A549 (cell line): ENCODE measurements at regions not wholly inside any gene's neighbourhood (a gene's known extent, or its start where the extent isn't known, plus 50 kb on each side); places are given as distances from the start of the nearest gene placed in this dataset.

Experiments used
- ATAC-seq, 2 experiments: fragments of 200-7000 bp in 1 of 2; fragments of >200 bp in 1 of 2; cut with Nextera tagmentation in 1 of 2; cut with Tn5 transposase in 1 of 2; 3 replicates each; pipeline versions ENCODE4 v1.8.0 to v1.9.1; 2018 to 2020; ENCODE audit warnings: mild to moderate bottlenecking in 1 of 2, moderate library complexity in 1 of 2
- CTCF ChIA-PET: fragments of 300-600 bp; sonication (Branson Sonifier 250); formaldehyde crosslinking; extraction: SDS; loops from one replicate; lab custom pipeline; 2021; ENCODE audit warnings: antibody characterized with exemption, inconsistent platforms; lab: Yijun Ruan, JAX
- POLR2A ChIA-PET: fragments of 350-600 bp; formaldehyde crosslinking; extraction: SDS; loops from one replicate; lab custom pipeline; 2021; ENCODE audit warnings: antibody characterized with exemption, inconsistent platforms; lab: Yijun Ruan, JAX
- DNase-seq, 2 experiments: peaks; one replicate each; pipeline versions ENCODE4 v3.0.0 to v3.0.0-alpha.2; 2011 to 2016; ENCODE audit warnings: low read depth in 1 of 2, low spot score in 1 of 2
- FAIRE-seq: peaks from 2 replicates; lab custom pipeline; 2011; peaks lifted over from hg19 to GRCh38; lab: Jason Lieb, UNC
- H3K27ac ChIP-seq, 2 experiments: fragments of >200 bp; sonication (Bioruptor Twin); formaldehyde crosslinking; 3 replicates each; pipeline ENCODE4 v1.5.1; 2016 to 2017
- H3K4me1 ChIP-seq: fragments of >200 bp; sonication (Bioruptor Twin); formaldehyde crosslinking; 3 replicates; pipeline ENCODE4 v1.6.1; 2016
- H3K4me2 ChIP-seq: fragments of >200 bp; sonication (Bioruptor Twin); formaldehyde crosslinking; 3 replicates; pipeline ENCODE4 v1.6.1; 2016
- H3K4me3 ChIP-seq: fragments of >200 bp; sonication (Bioruptor Twin); formaldehyde crosslinking; 3 replicates; pipeline ENCODE4 v1.5.1; 2016
- H3K9me3 ChIP-seq: fragments of >200 bp; sonication (Bioruptor Twin); formaldehyde crosslinking; 3 replicates; pipeline ENCODE4 v1.6.1; 2016
- BCL3 ChIP-seq: fragments of >200 bp; sonication (Bioruptor Twin); formaldehyde crosslinking; IDR thresholded peaks from 3 replicates; pipeline ENCODE4 v1.6.1; 2016
- CBX8 ChIP-seq: fragments of 200-600 bp; sonication (generic); IDR thresholded peaks from 2 replicates; pipeline ENCODE4 v1.6.1; 2016
- CHD2 ChIP-seq: fragments of 150-350 bp; IDR thresholded peaks from 2 replicates; pipeline ENCODE4 v1.6.1; 2014; ENCODE audit warnings: low read length; ENCODE audit not compliant: partially characterized antibody
- E2F6 ChIP-seq: IDR thresholded peaks from 2 replicates; pipeline ENCODE4 v1.6.1; 2012; ENCODE audit warnings: low read depth, borderline replicate concordance
- EHF ChIP-seq: fragments of 250-450 bp; sonication (Bioruptor Pico); IDR thresholded peaks from 2 replicates; pipeline ENCODE4 v1.5.0; 2020; ENCODE audit warnings: mild to moderate bottlenecking
- EHMT2 ChIP-seq: fragments of 200-600 bp; sonication (generic); IDR thresholded peaks from 2 replicates; pipeline ENCODE4 v1.6.1; 2016; ENCODE audit warnings: antibody characterized with exemption, low read depth, mild to moderate bottlenecking, moderate library complexity
- EP300 ChIP-seq, 2 experiments: fragments of >200 bp; sonication (Bioruptor Twin); formaldehyde crosslinking; IDR thresholded peaks; 2 replicates in 1 of 2; 3 replicates in 1 of 2; pipeline ENCODE4 v1.6.1; 2016 to 2017
- ESRRA ChIP-seq: fragments of 150-350 bp; IDR thresholded peaks from 2 replicates; pipeline ENCODE4 v1.6.1; 2014; ENCODE audit warnings: mild to moderate bottlenecking, low read length, borderline replicate concordance
- FOSL2 ChIP-seq, 2 experiments: fragments of 450-650 bp in 1 of 2; fragments of >200 bp in 1 of 2; sonication (Bioruptor Twin) in 1 of 2; formaldehyde crosslinking; IDR thresholded peaks; 2 replicates each; pipeline versions ENCODE4 v1.5.0 to v1.6.1; 2016 to 2020; ENCODE audit warnings: mild to moderate bottlenecking in 1 of 2, moderate library complexity in 1 of 2
- GATA3 ChIP-seq: IDR thresholded peaks from 2 replicates; pipeline ENCODE4 v1.6.1; 2012; ENCODE audit warnings: borderline replicate concordance
- HDAC2 ChIP-seq: fragments of 200-600 bp; sonication (generic); IDR thresholded peaks from 2 replicates; pipeline ENCODE4 v1.6.1; 2016
- HES2 ChIP-seq: fragments of >200 bp; sonication (Bioruptor Twin); formaldehyde crosslinking; IDR thresholded peaks from 2 replicates; pipeline ENCODE4 v1.6.1; 2016
- HOXA7 ChIP-seq: fragments of 250-450 bp; sonication (Bioruptor Pico); IDR thresholded peaks from 2 replicates; pipeline ENCODE4 v1.5.0; 2020; ENCODE audit warnings: mild to moderate bottlenecking, moderate library complexity
- HOXB13 ChIP-seq: fragments of 250-450 bp; sonication (Bioruptor Pico); IDR thresholded peaks from 2 replicates; pipeline ENCODE4 v1.5.0; 2020; ENCODE audit warnings: low read depth, mild to moderate bottlenecking, moderate library complexity
- HOXB5 ChIP-seq: fragments of 250-450 bp; sonication (Bioruptor Pico); IDR thresholded peaks from 2 replicates; pipeline ENCODE4 v1.5.0; 2020; ENCODE audit warnings: mild to moderate bottlenecking, moderate library complexity
- MAFK ChIP-seq: fragments of 450-650 bp; IDR thresholded peaks from 2 replicates; pipeline ENCODE4 v1.6.1; 2014; ENCODE audit not compliant: partially characterized antibody
- MAX ChIP-seq: IDR thresholded peaks from 2 replicates; pipeline ENCODE4 v1.6.1; 2012
- MYC ChIP-seq: IDR thresholded peaks from 2 replicates; pipeline ENCODE4 v1.6.1; 2012; ENCODE audit warnings: mild to moderate bottlenecking, inconsistent platforms, low read length, improper control_type of control experiment, borderline replicate concordance
- NPAS2 ChIP-seq: fragments of 250-450 bp; sonication (Bioruptor Pico); IDR thresholded peaks from 2 replicates; pipeline ENCODE4 v1.8.0; 2022; ENCODE audit warnings: mild to moderate bottlenecking, moderate library complexity, borderline replicate concordance
- PBX3 ChIP-seq: IDR thresholded peaks from 2 replicates; pipeline ENCODE4 v1.6.1; 2012
- RAD21 ChIP-seq, 2 experiments: fragments of >200 bp in 1 of 2; sonication (Bioruptor Twin) in 1 of 2; formaldehyde crosslinking in 1 of 2; IDR thresholded peaks in 1 of 2; conservative IDR thresholded peaks in 1 of 2; 2 replicates in 1 of 2; 3 replicates in 1 of 2; pipeline ENCODE4 v1.6.1; 2012 to 2018; ENCODE audit warnings: inconsistent platforms in 1 of 2
- REST ChIP-seq: fragments of 200-600 bp; sonication (generic); IDR thresholded peaks from 2 replicates; pipeline ENCODE4 v1.6.1; 2016; ENCODE audit warnings: antibody characterized with exemption, mild to moderate bottlenecking, moderate library complexity
- SREBF2 ChIP-seq: fragments of 450-650 bp; IDR thresholded peaks from 2 replicates; pipeline ENCODE4 v1.6.1; 2014; ENCODE audit warnings: mild to moderate bottlenecking, moderate library complexity
- TP53 ChIP-seq: fragments of 250-450 bp; sonication (Bioruptor Pico); IDR thresholded peaks from 2 replicates; pipeline ENCODE4 v1.5.0; 2021; ENCODE audit warnings: mild to moderate bottlenecking, moderate library complexity
- ZC3H11A ChIP-seq: fragments of 450-650 bp; IDR thresholded peaks from 2 replicates; pipeline ENCODE4 v1.6.1; 2014; ENCODE audit warnings: antibody characterized with exemption, mild to moderate bottlenecking
- ZSCAN20 ChIP-seq: fragments of 250-450 bp; sonication (Bioruptor Pico); IDR thresholded peaks from 2 replicates; pipeline ENCODE4 v1.8.0; 2022; ENCODE audit warnings: mild to moderate bottlenecking, moderate library complexity
- WGBS: methylation state at CpG from one replicate; pipeline ENCODE4 v1.1.6; 2017; ENCODE audit errors: missing lambda C conversion rate; 5-methylcytosine and 5-hydroxymethylcytosine counted together

- CTCF ChIA-PET = interaction anchor here (0.9 kb wide), 1 partner anchor 135 kb away, joined by 3 read pairs; no protein-coding TSS in a partner anchor
- DNase-seq (no peak), FAIRE-seq (no peak), ATAC-seq (no peak)
- Histone ChIP-seq H3K9me3 (no peaks in the 10 kb centered on the region), H3K4me1 (peaks cover 9% of the 10 kb centered on the region), H3K4me2 (no peak overlapping the region), H3K4me3 (no peak overlapping the region), H3K27ac (no peak overlapping the region)
- TF ChIP-seq HES2 (no peak), ESRRA (no peak), REST (no peak), TP53 (CRISPR knock-in tag) (no peak), EHF (CRISPR knock-in tag) (no peak), NPAS2 (CRISPR knock-in tag) (no peak), MAFK (no peak), CBX8 (no peak), HDAC2 (no peak), FOSL2 (IDR thresholded peaks at IDR 0.05) (no peak), FOSL2 (CRISPR knock-in tag; IDR thresholded peaks at IDR 0.05) (no peak), GATA3 (no peak), ZSCAN20 (CRISPR knock-in tag) (no peak), PBX3 (no peak), BCL3 (no peak), E2F6 (no peak), HOXB13 (no peak), RAD21 (conservative IDR thresholded peaks at IDR 0.05 in 1 of 2, IDR thresholded peaks at IDR 0.05 in 1 of 2) (no peak), CHD2 (no peak), MYC (no peak)
- POLR2A ChIA-PET = no interaction called here
- WGBS = 54% methylated on average over 3 of the region's 3 CpGs
These were observed 202.9 kb upstream of the CDKN3 start for GRCh38 chr14:54193871-54194270.

- H3K4me3 ChIP-seq = no peak overlapping the region
- DNase-seq = no peak
- 66% methylated on average over 2 of the region's 2 CpGs for WGBS
- CTCF ChIA-PET = interaction anchor here (0.9 kb wide), 2 partner anchors 17 to 134 kb away, joined by 3 read pairs; no protein-coding TSS in a partner anchor
- H3K27ac ChIP-seq = no peak overlapping the region
- POLR2A ChIA-PET = no interaction called here
- H3K4me2 ChIP-seq = no peak overlapping the region
- no peaks in the 10 kb centered on the region for H3K9me3 ChIP-seq
- no peak for FAIRE-seq
- H3K4me1 ChIP-seq = peaks cover 9% of the 10 kb centered on the region
- ATAC-seq = no peak
- no peak for TF ChIP-seq EHMT2
- no peak for TF ChIP-seq MAX
- TF ChIP-seq NPAS2 (CRISPR knock-in tag) = no peak
- TF ChIP-seq TP53 (CRISPR knock-in tag) = no peak
- no peak for TF ChIP-seq BCL3
- no peak for TF ChIP-seq HDAC2
- no peak for TF ChIP-seq SREBF2
- TF ChIP-seq EP300 (IDR thresholded peaks at IDR 0.05) = no peak
- TF ChIP-seq ZC3H11A = no peak
- TF ChIP-seq HOXA7 (CRISPR knock-in tag) = no peak
- no peak for TF ChIP-seq REST
- TF ChIP-seq HOXB5 (CRISPR knock-in tag) = no peak
These were observed 202.3 kb upstream of the CDKN3 start for GRCh38 chr14:54194501-54194900.
